ENCODE measurements at regions not wholly inside any gene's neighbourhood (a gene's known extent, or its start where the extent isn't known, plus 50 kb on each side); places are given as distances from the start of the nearest gene placed in this dataset.

GRCh38 chr5:8226148-8226547, 357.2 kb downstream of the MTRR start:
- CTCF ChIA-PET, result no interaction called here
- Mint-ChIP-seq H3K9me3 (ENCODE audit: low read depth, unreplicated experiment) (peaks cover 31% of the 10 kb centered on the region), H3K4me3 (ENCODE audit: low read depth, unreplicated experiment) (no peak overlapping the region), H3K36me3 (ENCODE audit: insufficient read depth, unreplicated experiment) (no peaks in the 10 kb centered on the region), H3K27ac (ENCODE audit: unreplicated experiment) (no peak overlapping the region), H3K27me3 (ENCODE audit: unreplicated experiment) (no peaks in the 10 kb centered on the region), H3K4me1 (ENCODE audit: low read depth, unreplicated experiment) (no peaks in the 10 kb centered on the region)
- TF ChIP-seq CTCF (IDR thresholded peaks at IDR 0.05; ENCODE audit: unreplicated experiment), result no peak
- intact Hi-C loops (cut with micrococcal nuclease; ENCODE audit: unreplicated experiment), result no loop called here
- DNase-seq, result no peak
- no TSS peak for BruUV-seq (replicated peaks)

GRCh38 chr5:8227112-8227511, 358.2 kb downstream of the MTRR start:
- Mint-ChIP-seq H3K27me3 (ENCODE audit: unreplicated experiment) (no peaks in the 10 kb centered on the region), H3K4me3 (ENCODE audit: low read depth, unreplicated experiment) (no peak overlapping the region), H3K9me3 (ENCODE audit: low read depth, unreplicated experiment) (peaks cover 24% of the 10 kb centered on the region), H3K27ac (ENCODE audit: unreplicated experiment) (no peak overlapping the region), H3K36me3 (ENCODE audit: insufficient read depth, unreplicated experiment) (no peaks in the 10 kb centered on the region), H3K4me1 (ENCODE audit: low read depth, unreplicated experiment) (no peaks in the 10 kb centered on the region)
- intact Hi-C loops (cut with micrococcal nuclease; ENCODE audit: unreplicated experiment), result no loop called here
- no TSS peak for BruUV-seq (replicated peaks)
- no peak for DNase-seq
- CTCF ChIA-PET, result no interaction called here
- no peak for TF ChIP-seq CTCF (IDR thresholded peaks at IDR 0.05; ENCODE audit: unreplicated experiment)

- no peak for DNase-seq
These were observed 360.6 kb downstream of the MTRR start for GRCh38 chr5:8229551-8229950.

GRCh38 chr5:8230868-8231267, 361.9 kb downstream of the MTRR start:
- intact Hi-C loops (cut with micrococcal nuclease; ENCODE audit: unreplicated experiment), result no loop called here
- H3K4me3 Mint-ChIP-seq (ENCODE audit: low read depth, unreplicated experiment), result no peak overlapping the region
- no peak for TF ChIP-seq CTCF (IDR thresholded peaks at IDR 0.05; ENCODE audit: unreplicated experiment)
- H3K36me3 Mint-ChIP-seq (ENCODE audit: insufficient read depth, unreplicated experiment), result no peaks in the 10 kb centered on the region
- peaks cover 22% of the 10 kb centered on the region for H3K9me3 Mint-ChIP-seq (ENCODE audit: low read depth, unreplicated experiment)
- no peak overlapping the region for H3K27ac Mint-ChIP-seq (ENCODE audit: unreplicated experiment)
- BruUV-seq (replicated peaks), result no TSS peak
- DNase-seq, result no peak
- no peaks in the 10 kb centered on the region for H3K4me1 Mint-ChIP-seq (ENCODE audit: low read depth, unreplicated experiment)
- CTCF ChIA-PET, result no interaction called here
- H3K27me3 Mint-ChIP-seq (ENCODE audit: unreplicated experiment), result no peaks in the 10 kb centered on the region

More at GRCh38 chr5:8229551-8229950, 360.6 kb downstream of the MTRR start:
- no peak overlapping the region for H3K4me3 Mint-ChIP-seq (ENCODE audit: low read depth, unreplicated experiment)
- intact Hi-C loops (cut with micrococcal nuclease; ENCODE audit: unreplicated experiment), result no loop called here
- peaks cover 20% of the 10 kb centered on the region for H3K9me3 Mint-ChIP-seq (ENCODE audit: low read depth, unreplicated experiment)
- no peaks in the 10 kb centered on the region for H3K36me3 Mint-ChIP-seq (ENCODE audit: insufficient read depth, unreplicated experiment)
- no peaks in the 10 kb centered on the region for H3K4me1 Mint-ChIP-seq (ENCODE audit: low read depth, unreplicated experiment)
- H3K27me3 Mint-ChIP-seq (ENCODE audit: unreplicated experiment), result no peaks in the 10 kb centered on the region
- BruUV-seq (replicated peaks), result no TSS peak
- CTCF ChIA-PET, result interaction anchor here (0.8 kb wide), 1 partner anchor 18 kb away, joined by 3 read pairs; no protein-coding TSS in a partner anchor
- TF ChIP-seq CTCF (IDR thresholded peaks at IDR 0.05; ENCODE audit: unreplicated experiment), result no peak
- H3K27ac Mint-ChIP-seq (ENCODE audit: unreplicated experiment), result no peak overlapping the region
